ENCODE measurements at regions not wholly inside any gene's neighbourhood (a gene's known extent, or its start where the extent isn't known, plus 50 kb on each side); places are given as distances from the start of the nearest gene placed in this dataset.
A peak's percentile ranks its signal among the peaks of the same experiment; 100 is the strongest.

GRCh38 chr18:42649331-42650035 is 466.0 kb downstream of the RIT2 start:
- DNase-seq, result no peak

DNA sequence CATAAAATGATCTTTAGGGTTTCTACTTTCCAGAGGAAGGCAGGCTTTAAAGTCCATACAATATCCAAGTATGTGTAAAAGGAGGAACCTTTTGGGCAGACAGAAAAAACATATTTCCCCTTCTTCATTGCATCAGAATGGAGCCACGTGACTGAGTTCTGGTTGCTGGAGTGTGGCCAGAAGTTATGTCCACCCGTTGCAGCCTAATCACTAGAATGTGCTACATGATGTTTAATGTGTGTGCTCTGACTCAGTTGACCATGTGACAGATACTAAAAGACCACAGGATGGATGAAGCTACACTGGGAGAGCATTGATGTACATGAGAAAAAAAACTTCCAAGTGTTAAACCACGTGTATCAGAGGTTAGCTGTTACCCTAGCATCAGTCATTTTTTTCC is 460.9 kb downstream of the RIT2 start:
- DNase-seq, result no peak

GRCh38 chr18:42657551-42657950 is 457.9 kb downstream of the RIT2 start:
- DNase-seq, result no peak

DNA sequence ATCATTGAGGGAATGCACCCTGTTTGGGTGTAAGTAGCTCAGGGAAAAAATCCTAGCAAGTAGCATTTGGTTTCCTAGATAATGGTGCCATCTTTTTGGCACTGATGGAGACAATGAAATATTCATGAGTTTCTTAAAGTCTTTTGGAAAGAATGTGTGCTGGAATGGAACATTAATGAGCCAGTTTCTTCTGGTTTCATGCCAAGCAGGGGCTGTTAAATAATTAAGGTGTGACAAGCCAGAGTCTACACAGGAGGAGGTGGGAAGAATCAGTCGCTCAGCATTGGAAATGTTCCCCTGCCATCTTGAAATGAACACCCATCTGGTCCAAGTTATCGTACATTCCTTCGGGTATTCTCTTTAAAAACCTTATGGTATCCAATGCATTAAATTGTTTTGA is 457.3 kb downstream of the RIT2 start:
- DNase-seq, result no peak

- DNase-seq, result no peak
Observed at GRCh38 chr18:42659187-42659586, 456.3 kb downstream of the RIT2 start.

DNA sequence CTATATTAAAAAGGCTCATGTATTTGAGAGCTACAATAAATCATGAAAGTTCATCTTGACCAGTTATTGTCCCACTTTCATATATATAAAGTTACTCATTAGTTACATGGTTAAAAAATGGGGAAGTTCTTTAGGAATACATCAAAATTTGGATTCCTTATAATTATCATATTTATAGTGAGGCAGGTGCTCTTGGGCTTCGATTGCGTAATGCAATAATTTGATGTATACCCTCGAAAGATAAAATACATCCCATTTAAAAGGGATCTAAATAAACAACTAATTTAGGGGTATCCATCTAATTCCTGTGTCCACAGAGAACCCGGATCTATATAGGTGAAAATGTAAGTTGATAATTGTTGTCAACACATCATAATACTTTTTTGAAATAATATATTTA is 444.6 kb downstream of the RIT2 start:
- DNase-seq, result no peak

DNA sequence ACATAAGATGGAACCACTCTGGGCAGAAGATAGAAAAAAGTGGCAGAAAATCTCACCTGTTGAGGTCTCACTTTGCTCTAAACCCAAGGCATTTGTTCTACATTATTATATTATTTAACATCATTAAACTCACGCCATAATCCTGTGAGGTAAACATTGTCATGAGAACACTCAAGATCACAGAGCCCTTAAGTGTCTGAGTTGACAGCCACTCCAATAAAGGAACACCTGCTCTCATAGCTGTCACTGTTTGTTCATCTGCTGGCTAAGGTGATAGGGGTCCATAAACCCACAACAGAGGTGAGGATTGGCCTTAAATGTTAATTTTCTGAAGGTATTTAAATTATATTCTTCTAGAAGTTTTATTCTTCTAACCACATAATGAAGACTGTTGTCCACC is 439.7 kb downstream of the RIT2 start:
- DNase-seq, result peak; percentile 39

- DNase-seq, result no peak
Observed at GRCh38 chr18:42683094-42683493, 432.4 kb downstream of the RIT2 start.

GRCh38 chr18:42689310-42689709 is 426.2 kb downstream of the RIT2 start:
- DNase-seq, result no peak
